Vagina (tissue), 2 donors: ENCODE measurements at regions not wholly inside any gene's neighbourhood (a gene's known extent, or its start where the extent isn't known, plus 50 kb on each side); places are given as distances from the start of the nearest gene placed in this dataset.

Source experiments
- DNase-seq, 2 donors: peaks; one replicate each; pipeline ENCODE4 v3.0.0-alpha.2; 2017; ENCODE audit errors: extremely low spot score in 2 of 2
- H3K27ac ChIP-seq: fragments of 200-600 bp; sonication (generic); one replicate; pipeline ENCODE4 v1.5.1; 2019
- H3K27me3 ChIP-seq: fragments of 200-600 bp; sonication (generic); one replicate; pipeline ENCODE4 v1.5.1; 2019
- H3K36me3 ChIP-seq, 2 donors: fragments of 200-600 bp; sonication (generic); one replicate each; pipeline ENCODE4 v1.5.1; 2017 to 2019
- H3K4me1 ChIP-seq: fragments of 200-600 bp; sonication (generic); one replicate; pipeline ENCODE4 v1.5.1; 2019
- H3K4me3 ChIP-seq, 2 donors: fragments of 200-600 bp; sonication (generic); 1 replicate in 1 of 2; 2 replicates in 1 of 2; pipeline ENCODE4 v1.5.1; 2016 to 2019
- H3K9me3 ChIP-seq: fragments of 200-600 bp; sonication (generic); one replicate; pipeline ENCODE4 v1.5.1; 2019
- CTCF ChIP-seq, 3 experiments: fragments of 450-650 bp in 2 of 3; fragments of 200-600 bp in 1 of 3; sonication (generic) in 1 of 3; IDR thresholded peaks; one replicate each; pipeline ENCODE4 v1.5.1; 2017 to 2019; ENCODE audit warnings: antibody characterized with exemption in 3 of 3, mild to moderate bottlenecking in 2 of 3, moderate library complexity in 2 of 3
- POLR2A ChIP-seq, 2 donors: fragments of 450-650 bp; IDR thresholded peaks; one replicate each; pipeline ENCODE4 v1.6.1; 2017; ENCODE audit warnings: antibody characterized with exemption in 2 of 2, mild to moderate bottlenecking in 2 of 2, moderate library complexity in 2 of 2
- POLR2AphosphoS5 ChIP-seq, 2 donors: sonication (generic); formaldehyde crosslinking; IDR thresholded peaks; one replicate each; pipeline ENCODE4 v1.9.0; 2017; ENCODE audit warnings: antibody characterized with exemption in 2 of 2, mild to moderate bottlenecking in 2 of 2, low read depth in 1 of 2; ENCODE audit not compliant: insufficient read depth in 1 of 2
- intact Hi-C: fragments of 100-400 bp; cut with DNase I; formaldehyde crosslinking; loops from one replicate; pipeline ENCODE4 v1.15.1; 2023

- Histone ChIP-seq H3K36me3 (no peaks in the 10 kb centered on the region), H3K9me3 (no peaks in the 10 kb centered on the region), H3K4me3 (no peak overlapping the region), H3K4me1 (no peaks in the 10 kb centered on the region), H3K27ac (no peak overlapping the region), H3K27me3 (no peaks in the 10 kb centered on the region)
- no peak for DNase-seq
- intact Hi-C loops: no loop called here
- TF ChIP-seq CTCF (IDR thresholded peaks at IDR 0.05) (no peak), POLR2A (IDR thresholded peaks at IDR 0.05) (no peak), POLR2AphosphoS5 (IDR thresholded peaks at IDR 0.05; ENCODE audit: insufficient read depth in 1 of 2, low read depth in 1 of 2) (no peak)
Observed at GRCh38 chr6:40954446-40955177, 84.4 kb downstream of the UNC5CL start.

- no peaks in the 10 kb centered on the region for H3K36me3 ChIP-seq
- DNase-seq: no peak
- no peaks in the 10 kb centered on the region for H3K4me1 ChIP-seq
- H3K27me3 ChIP-seq: no peaks in the 10 kb centered on the region
- no peak overlapping the region for H3K4me3 ChIP-seq
- no peaks in the 10 kb centered on the region for H3K9me3 ChIP-seq
- intact Hi-C loops: no loop called here
- no peak overlapping the region for H3K27ac ChIP-seq
- TF ChIP-seq CTCF (IDR thresholded peaks at IDR 0.05) (no peak), POLR2AphosphoS5 (IDR thresholded peaks at IDR 0.05; ENCODE audit: insufficient read depth in 1 of 2, low read depth in 1 of 2) (no peak), POLR2A (IDR thresholded peaks at IDR 0.05) (no peak)
Observed at GRCh38 chr6:40953486-40953885, 85.5 kb downstream of the UNC5CL start.

GRCh38 chr6:40950986-40951698, 87.9 kb downstream of the UNC5CL start:
- H3K36me3 ChIP-seq: no peaks in the 10 kb centered on the region
- H3K27ac ChIP-seq: no peak overlapping the region
- H3K4me3 ChIP-seq: no peak overlapping the region
- H3K4me1 ChIP-seq: no peaks in the 10 kb centered on the region
- H3K27me3 ChIP-seq: no peaks in the 10 kb centered on the region
- H3K9me3 ChIP-seq: no peaks in the 10 kb centered on the region
- DNase-seq: no peak
- TF ChIP-seq CTCF (IDR thresholded peaks at IDR 0.05) (no peak), POLR2AphosphoS5 (IDR thresholded peaks at IDR 0.05; ENCODE audit: insufficient read depth in 1 of 2, low read depth in 1 of 2) (no peak), POLR2A (IDR thresholded peaks at IDR 0.05) (no peak)
- intact Hi-C loops: no loop called here

- Histone ChIP-seq H3K27me3 (no peaks in the 10 kb centered on the region), H3K36me3 (no peaks in the 10 kb centered on the region), H3K27ac (no peak overlapping the region), H3K4me3 (no peak overlapping the region), H3K4me1 (no peaks in the 10 kb centered on the region), H3K9me3 (no peaks in the 10 kb centered on the region)
- no peak for DNase-seq
- TF ChIP-seq POLR2A (IDR thresholded peaks at IDR 0.05): no peak
- TF ChIP-seq CTCF (IDR thresholded peaks at IDR 0.05): no peak
- TF ChIP-seq POLR2AphosphoS5 (IDR thresholded peaks at IDR 0.05; ENCODE audit: insufficient read depth in 1 of 2, low read depth in 1 of 2): no peak
- intact Hi-C loops: no loop called here
Observed at GRCh38 chr6:40948570-40948969, 90.5 kb downstream of the UNC5CL start.
